C4-2B (cell line): ENCODE measurements at regions not wholly inside any gene's neighbourhood (a gene's known extent, or its start where the extent isn't known, plus 50 kb on each side); places are given as distances from the start of the nearest gene placed in this dataset.
"Not testable (repeated sequence)": the region's sequence is repeated elsewhere in the genome, so short reads cannot be mapped to it uniquely, and the experiment has no call there.

Source experiments
- H3K27ac ChIP-seq: fragments of 450-650 bp; 2 replicates; pipeline ENCODE4 v1.5.1; 2017
- ZFX ChIP-seq: fragments of 450-650 bp; IDR thresholded peaks from 2 replicates; pipeline ENCODE4 v1.6.1; 2017
- TF ChIP-seq, protein P1 (sequence below): fragments of 450-650 bp; conservative IDR thresholded peaks from 2 replicates; pipeline ENCODE4 v1.5.1; 2017; ENCODE audit warnings: mild to moderate bottlenecking

DNA sequence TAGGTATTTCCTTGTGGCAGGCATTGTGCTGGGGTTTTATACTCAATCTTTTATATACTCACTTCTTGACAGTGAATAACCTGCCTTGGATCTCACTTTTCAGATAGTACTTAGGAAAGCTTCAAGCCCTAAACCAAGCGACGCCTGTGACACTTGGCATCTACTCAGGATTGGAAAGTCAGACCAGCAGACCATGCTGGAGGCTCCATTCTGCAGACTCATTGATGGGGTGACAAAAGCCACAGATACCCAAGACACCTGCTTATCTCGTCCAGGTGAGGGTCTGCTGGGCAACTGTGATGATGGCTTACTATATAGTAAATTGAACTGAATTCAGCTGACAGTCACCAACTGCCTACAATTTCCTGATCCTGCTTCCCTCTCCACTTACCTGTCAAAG is 79.4 kb upstream of the MRPS22 start:
- H3K27ac ChIP-seq: no peak overlapping the region
- TF ChIP-seq, protein P1, sequence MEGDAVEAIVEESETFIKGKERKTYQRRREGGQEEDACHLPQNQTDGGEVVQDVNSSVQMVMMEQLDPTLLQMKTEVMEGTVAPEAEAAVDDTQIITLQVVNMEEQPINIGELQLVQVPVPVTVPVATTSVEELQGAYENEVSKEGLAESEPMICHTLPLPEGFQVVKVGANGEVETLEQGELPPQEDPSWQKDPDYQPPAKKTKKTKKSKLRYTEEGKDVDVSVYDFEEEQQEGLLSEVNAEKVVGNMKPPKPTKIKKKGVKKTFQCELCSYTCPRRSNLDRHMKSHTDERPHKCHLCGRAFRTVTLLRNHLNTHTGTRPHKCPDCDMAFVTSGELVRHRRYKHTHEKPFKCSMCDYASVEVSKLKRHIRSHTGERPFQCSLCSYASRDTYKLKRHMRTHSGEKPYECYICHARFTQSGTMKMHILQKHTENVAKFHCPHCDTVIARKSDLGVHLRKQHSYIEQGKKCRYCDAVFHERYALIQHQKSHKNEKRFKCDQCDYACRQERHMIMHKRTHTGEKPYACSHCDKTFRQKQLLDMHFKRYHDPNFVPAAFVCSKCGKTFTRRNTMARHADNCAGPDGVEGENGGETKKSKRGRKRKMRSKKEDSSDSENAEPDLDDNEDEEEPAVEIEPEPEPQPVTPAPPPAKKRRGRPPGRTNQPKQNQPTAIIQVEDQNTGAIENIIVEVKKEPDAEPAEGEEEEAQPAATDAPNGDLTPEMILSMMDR: no peak
- TF ChIP-seq ZFX: no peak

DNA sequence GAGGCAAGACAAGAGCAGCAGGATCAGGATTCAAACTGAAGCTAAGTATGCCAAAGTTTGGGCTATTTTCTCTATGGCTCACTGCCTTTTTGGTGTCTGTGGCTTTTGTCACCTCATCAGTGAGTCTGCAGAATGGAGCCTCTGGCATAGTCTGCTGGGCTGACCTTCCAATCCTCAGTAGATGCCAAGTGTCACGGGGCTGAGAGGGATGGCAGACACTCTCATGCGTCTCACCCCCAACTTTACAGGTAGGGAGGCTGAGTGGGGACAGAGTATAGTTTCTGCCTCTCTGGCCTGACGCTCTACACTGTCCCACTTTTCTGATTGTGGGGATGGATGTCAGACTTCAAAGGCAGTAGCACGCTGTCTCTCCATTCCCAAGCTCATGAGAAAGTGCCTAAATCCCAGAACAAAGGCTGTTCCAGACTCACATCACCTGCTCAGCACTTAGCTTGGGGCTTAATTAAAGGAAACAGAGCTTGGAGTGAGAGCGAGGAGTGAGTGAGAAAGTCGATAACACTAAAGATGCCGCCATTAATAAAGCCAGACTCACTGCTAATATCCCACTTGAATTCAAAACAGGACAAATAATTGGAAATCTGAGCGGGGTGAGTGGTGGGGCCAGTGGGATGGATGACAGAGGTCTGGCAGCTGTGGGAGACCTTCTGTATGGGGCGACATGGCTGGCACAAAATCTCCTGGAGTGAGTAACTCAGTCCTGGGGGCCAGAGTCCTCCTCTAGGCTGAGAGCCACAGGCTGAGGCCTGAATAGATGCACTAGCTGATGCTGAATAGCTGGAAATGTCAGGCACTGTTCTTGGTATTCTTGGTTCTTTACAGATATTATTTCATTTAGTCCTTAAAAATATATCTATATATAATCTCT is 78.4 kb upstream of the MRPS22 start:
- no peak overlapping the region for H3K27ac ChIP-seq
- no peak for TF ChIP-seq ZFX

DNA sequence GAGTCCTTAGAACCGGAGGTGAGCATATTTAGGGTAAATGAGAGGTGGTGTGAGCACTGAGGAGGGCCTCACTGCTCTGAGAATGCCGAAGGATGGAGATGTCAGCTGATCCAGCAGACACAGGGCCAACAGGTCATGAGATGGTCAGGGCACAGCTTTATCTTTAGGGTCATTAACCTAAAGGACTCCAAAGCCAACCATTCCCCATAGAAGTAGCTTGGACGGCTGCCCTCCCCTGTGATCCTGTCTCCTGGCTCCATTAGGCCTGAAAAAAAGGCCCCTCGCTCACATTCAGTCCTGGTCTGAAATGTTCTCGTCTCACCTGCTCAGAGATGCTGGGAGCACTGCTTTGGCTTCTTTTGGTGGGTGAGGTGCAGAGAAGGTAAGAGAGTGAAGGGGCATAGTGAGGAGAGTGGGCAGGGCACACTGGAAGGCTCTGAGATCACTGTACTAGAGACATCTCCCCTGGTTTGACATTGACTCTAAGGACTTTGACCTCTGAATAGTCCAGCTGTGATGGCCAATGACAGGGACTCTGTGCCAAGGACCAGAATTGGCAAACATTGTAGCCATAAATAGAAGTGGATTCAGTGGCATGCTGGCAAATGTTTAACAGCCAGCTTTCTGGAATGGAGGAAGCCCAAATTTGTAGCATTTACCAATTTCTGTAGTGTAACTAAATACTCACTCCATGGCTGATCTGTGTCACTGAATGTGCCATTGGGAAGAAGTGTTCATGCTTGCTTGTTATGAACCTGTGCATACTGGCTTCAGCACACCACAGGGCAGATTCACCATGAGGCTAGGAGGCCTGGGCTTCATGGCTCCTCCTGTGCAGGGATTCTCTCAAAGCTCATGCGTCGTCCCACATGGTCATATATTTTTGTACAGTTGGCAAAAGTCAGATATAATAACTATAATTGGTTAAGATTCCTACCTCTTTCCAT is 76.2 kb upstream of the MRPS22 start:
- TF ChIP-seq ZFX: no peak
- TF ChIP-seq, protein P1: no peak
- H3K27ac ChIP-seq: no peak overlapping the region

DNA sequence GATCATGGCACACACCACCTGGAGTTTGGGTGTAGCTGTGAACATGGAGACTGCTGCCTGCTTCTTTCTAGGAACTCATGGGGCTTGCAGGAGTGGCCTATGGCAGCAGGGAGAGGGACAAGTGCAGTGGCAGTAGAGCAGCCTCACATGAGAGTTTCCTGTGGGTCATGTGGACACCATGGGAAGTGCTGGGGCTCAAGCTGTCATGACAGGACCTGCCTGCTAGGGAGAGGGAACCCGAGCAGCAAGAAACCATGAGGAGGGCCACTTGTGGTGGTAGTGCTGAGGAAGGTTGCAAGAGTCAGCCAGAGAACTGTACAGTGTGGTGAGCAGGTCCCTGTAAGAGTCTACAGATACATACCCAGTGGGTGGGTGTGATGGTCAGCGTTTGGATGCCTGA is 73.8 kb upstream of the MRPS22 start:
- no peak overlapping the region for H3K27ac ChIP-seq
- no peak for TF ChIP-seq ZFX
- TF ChIP-seq, protein P1: no peak

DNA sequence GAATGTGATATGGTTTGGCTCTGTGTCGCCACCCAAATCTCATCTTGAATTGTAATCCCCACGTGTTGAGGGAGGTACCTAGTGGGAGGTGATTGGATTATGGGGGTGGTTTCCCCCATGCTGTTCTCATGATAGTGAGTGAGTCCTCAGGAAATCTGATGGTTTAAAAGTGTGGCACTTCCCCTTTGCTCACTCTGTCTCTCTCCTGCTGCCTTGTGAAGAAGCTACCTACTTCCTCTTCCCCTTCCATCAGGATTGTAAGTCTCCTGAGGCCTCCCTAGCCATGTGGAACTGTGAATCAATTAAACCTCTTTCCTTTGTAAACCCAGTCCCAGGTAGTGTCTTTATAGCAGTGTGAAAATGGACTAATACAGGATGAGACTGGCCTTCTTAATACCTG is 73.2 kb upstream of the MRPS22 start:
- not testable (repeated sequence) for H3K27ac ChIP-seq

DNA sequence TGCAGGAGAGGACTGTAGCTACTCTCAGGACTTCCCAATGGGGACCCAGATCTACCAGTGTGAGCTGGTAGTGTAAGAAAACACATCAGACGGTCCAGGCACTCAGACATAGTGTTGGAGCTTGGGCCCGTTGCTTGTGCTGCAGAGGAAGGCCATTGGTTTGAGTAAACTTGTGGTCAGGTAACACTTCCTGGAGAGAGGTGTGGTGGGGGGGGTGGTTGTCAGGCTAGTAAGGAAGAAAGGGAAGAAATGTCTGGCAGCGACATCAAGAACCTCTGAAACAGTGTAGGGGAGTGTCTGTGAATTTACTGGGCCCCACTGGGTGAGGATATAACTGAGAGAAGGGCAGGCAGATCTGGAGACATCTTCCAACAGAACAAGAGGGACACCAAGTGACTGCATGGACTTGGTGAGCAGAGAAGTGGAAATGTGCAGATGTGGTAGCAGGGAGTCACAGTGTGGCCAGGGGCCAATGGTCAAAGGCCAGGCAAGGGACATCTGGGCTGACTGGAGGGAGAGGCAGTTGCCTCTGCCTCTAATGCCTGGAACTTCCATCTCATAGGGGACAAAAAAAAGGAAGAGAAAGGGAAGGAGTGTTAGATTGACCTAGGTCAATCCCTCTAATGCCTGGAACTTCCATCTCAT is 63.7 kb upstream of the MRPS22 start:
- TF ChIP-seq ZFX: no peak
- TF ChIP-seq, protein P1: no peak
- H3K27ac ChIP-seq: no peak overlapping the region

DNA sequence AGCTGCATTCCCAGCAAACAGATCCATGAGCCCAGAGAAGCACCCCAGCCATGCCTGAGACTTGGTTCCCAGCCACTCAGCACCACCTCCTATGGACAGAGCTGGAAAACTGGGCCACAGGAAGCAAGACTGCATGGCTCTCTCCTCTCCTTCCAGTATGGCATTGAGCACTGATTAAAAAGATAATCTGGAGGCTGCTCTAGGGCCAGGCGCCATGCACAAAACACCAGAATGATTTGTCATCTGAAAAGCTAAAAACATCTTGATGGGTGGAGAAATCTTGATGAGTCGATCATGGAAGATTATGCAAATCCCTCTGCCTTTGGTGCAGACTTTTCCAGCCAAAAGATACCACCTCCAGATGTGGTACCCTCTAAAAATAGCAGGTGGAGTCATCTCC is 62.7 kb upstream of the MRPS22 start:
- H3K27ac ChIP-seq: no peak overlapping the region
- TF ChIP-seq ZFX: no peak
- TF ChIP-seq, protein P1: no peak

DNA sequence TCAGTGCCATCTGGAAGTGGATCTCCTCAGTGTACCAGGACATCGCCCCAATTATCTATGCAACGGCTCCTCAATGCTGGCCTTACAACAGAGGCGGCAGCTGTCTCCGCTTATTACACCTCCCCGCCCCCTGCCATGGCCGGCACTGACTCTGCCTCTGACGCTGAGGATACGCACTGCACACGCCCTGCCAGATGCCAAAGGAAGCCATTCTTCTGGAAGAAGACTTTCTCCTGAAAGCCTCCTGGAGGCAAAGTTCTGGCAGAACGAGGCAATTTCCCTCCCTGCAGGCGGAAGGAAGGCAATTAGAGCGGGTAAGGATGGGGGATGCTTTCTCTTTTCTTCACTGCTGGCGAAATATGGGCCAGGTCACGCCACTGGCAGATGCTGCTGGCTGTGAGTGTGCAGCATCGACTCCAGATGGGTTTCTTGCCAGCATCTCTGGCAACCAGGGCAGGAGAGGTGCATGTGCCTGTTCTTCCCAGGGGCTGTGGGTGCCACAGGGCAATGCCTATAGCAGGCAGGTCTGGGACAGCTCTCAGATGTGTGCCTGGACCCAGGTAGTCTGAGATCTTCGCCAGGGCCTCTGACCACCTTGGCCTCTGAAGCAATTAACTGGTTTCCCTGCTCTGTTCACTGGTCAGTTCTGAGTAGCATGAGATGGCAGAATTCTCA is 62.2 kb upstream of the MRPS22 start:
- TF ChIP-seq, protein P1: no peak
- no peak for TF ChIP-seq ZFX
- H3K27ac ChIP-seq: no peak overlapping the region
